ENCODE measurements at regions not wholly inside any gene's neighbourhood (a gene's known extent, or its start where the extent isn't known, plus 50 kb on each side); places are given as distances from the start of the nearest gene placed in this dataset.

DNA sequence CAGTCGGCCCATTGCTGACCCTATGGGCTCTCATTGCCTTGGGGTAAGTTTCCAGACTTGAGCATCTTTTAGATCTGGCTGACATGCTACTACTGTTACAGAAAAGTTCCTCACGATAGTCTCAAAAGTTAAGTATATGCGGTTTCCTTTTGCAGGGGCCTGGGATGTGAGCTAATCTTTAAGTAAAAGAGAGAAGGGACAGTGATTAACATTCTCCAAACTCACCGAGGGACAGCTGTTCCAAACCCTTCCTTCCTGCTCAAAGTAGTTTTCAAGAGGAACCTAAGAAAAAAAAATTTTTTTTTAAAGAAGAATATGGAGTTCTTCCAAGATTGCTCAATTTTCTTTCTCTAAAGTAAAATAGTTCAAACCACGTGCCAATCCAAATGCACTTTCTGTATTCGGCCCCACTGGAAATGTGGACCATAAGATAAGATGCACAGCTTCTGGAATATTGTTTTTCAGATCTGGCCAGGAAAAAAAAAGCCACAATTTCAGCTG lies 168.0 kb upstream of the SPRY4 start:
- Histone ChIP-seq H3F3A (ENCODE audit: insufficient read depth, low read depth) (no peaks in the 10 kb centered on the region), H3K27me3 (ENCODE audit: insufficient read depth, low read depth) (no peaks in the 10 kb centered on the region), H3K27ac (no peak overlapping the region), H3K79me2 (ENCODE audit: low read depth) (no peaks in the 10 kb centered on the region), H3K9me2 (ENCODE audit: insufficient read depth) (no peaks in the 10 kb centered on the region), H3K9me3 (ENCODE audit: insufficient read depth, low read depth) (no peaks in the 10 kb centered on the region), H3K4me2 (no peak overlapping the region), H3K36me3 (ENCODE audit: low read depth) (no peaks in the 10 kb centered on the region), H3K4me3 (no peak overlapping the region), H2AFZ (no peak overlapping the region), H3K4me1 (replicated peaks; ENCODE audit: insufficient read depth) (no peaks in the 10 kb centered on the region), H4K20me1 (ENCODE audit: insufficient read depth) (no peaks in the 10 kb centered on the region)
- no peak for TF ChIP-seq EZH2 (IDR thresholded peaks at IDR 0.05; ENCODE audit: low read depth)
- TF ChIP-seq, protein P1, sequence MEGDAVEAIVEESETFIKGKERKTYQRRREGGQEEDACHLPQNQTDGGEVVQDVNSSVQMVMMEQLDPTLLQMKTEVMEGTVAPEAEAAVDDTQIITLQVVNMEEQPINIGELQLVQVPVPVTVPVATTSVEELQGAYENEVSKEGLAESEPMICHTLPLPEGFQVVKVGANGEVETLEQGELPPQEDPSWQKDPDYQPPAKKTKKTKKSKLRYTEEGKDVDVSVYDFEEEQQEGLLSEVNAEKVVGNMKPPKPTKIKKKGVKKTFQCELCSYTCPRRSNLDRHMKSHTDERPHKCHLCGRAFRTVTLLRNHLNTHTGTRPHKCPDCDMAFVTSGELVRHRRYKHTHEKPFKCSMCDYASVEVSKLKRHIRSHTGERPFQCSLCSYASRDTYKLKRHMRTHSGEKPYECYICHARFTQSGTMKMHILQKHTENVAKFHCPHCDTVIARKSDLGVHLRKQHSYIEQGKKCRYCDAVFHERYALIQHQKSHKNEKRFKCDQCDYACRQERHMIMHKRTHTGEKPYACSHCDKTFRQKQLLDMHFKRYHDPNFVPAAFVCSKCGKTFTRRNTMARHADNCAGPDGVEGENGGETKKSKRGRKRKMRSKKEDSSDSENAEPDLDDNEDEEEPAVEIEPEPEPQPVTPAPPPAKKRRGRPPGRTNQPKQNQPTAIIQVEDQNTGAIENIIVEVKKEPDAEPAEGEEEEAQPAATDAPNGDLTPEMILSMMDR (conservative IDR thresholded peaks at IDR 0.05) = no peak
- ChIA-PET POLR2A (ENCODE audit: unreplicated experiment) (no interaction called here), CTCF (no interaction called here)
- DNase-seq = no peak
- intact Hi-C loops (cut with micrococcal nuclease; ENCODE audit: unreplicated experiment) = no loop called here
- BruUV-seq (replicated peaks) = no TSS peak

DNA sequence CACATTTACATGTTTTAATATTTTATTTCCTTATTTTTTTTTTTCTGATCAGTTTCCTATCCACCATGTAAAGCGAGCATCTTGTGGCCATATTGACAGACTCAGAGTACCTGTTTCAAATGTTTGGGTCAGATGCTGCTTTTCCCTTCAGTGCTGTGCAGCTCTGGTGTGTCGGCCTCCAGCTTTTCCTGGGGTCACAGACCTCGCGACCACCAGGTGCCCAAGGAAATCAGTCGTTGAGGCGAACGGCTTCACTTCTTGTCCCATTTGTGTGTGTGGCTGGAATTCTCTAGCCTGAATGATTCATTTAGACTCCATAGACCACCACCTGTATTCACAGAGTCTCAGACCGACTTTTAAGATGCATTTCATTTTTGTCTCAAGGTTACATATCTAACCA lies 166.9 kb upstream of the SPRY4 start:
- intact Hi-C loops (cut with micrococcal nuclease; ENCODE audit: unreplicated experiment) = no loop called here
- Histone ChIP-seq H3K27ac (no peak overlapping the region), H3K4me2 (no peak overlapping the region), H3F3A (ENCODE audit: insufficient read depth, low read depth) (0 out of 2 replicates have a peak, but pooled peaks cover 2% of the 10 kb centered on the region), H3K4me1 (replicated peaks; ENCODE audit: insufficient read depth) (peaks cover 2% of the 10 kb centered on the region), H3K9me3 (ENCODE audit: insufficient read depth, low read depth) (no peaks in the 10 kb centered on the region), H3K79me2 (ENCODE audit: low read depth) (no peaks in the 10 kb centered on the region), H3K9me2 (ENCODE audit: insufficient read depth) (no peaks in the 10 kb centered on the region), H3K27me3 (ENCODE audit: insufficient read depth, low read depth) (no peaks in the 10 kb centered on the region), H2AFZ (no peak overlapping the region), H3K36me3 (ENCODE audit: low read depth) (no peaks in the 10 kb centered on the region), H4K20me1 (ENCODE audit: insufficient read depth) (no peaks in the 10 kb centered on the region), H3K4me3 (no peak overlapping the region)
- DNase-seq = no peak
- BruUV-seq (replicated peaks) = no TSS peak
- ChIA-PET POLR2A (ENCODE audit: unreplicated experiment) (no interaction called here), CTCF (interaction anchor here (0.6 kb wide), 1 partner anchor 339 kb away, joined by 3 read pairs; no protein-coding TSS in a partner anchor)
- TF ChIP-seq EZH2 (IDR thresholded peaks at IDR 0.05; ENCODE audit: low read depth) = no peak
- TF ChIP-seq, protein P1 (conservative IDR thresholded peaks at IDR 0.05) = no peak

DNA sequence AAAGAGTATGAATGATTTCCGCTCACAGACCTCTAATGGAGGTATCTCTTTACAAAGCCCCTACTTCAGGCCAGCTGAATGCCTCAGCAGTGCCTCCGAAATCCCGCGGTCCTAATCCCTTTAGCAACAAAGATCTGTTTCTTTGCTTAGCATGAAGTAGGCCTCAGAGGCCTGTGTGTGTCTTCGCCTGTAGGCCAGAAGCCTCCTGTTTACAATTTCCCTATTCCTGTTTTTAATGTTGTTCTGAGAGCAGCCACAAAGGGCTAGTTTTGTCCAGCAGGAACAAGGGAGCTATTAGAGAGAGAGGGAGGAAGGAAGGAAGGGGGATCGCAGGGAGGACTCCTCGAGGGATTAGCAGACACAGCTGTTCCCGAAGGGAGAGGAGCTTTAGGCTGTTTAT lies 166.4 kb upstream of the SPRY4 start:
- peaks cover 6% of the 10 kb centered on the region for H3K4me1 ChIP-seq (replicated peaks; ENCODE audit: insufficient read depth)
- no peak overlapping the region for H3K4me3 ChIP-seq
- no TSS peak for BruUV-seq (replicated peaks)
- TF ChIP-seq EZH2 (IDR thresholded peaks at IDR 0.05; ENCODE audit: low read depth) = no peak
- TF ChIP-seq, protein P1 (conservative IDR thresholded peaks at IDR 0.05) = no peak
- no peaks in the 10 kb centered on the region for H3K79me2 ChIP-seq (ENCODE audit: low read depth)
- H3F3A ChIP-seq (ENCODE audit: insufficient read depth, low read depth) = 0 out of 2 replicates have a peak, but pooled peaks cover 5% of the 10 kb centered on the region
- no peak for DNase-seq
- H3K9me3 ChIP-seq (ENCODE audit: insufficient read depth, low read depth) = peaks cover under 1% of the 10 kb centered on the region; the same call in 1 of the 2 replicates
- no peaks in the 10 kb centered on the region for H3K27me3 ChIP-seq (ENCODE audit: insufficient read depth, low read depth)
- intact Hi-C loops (cut with micrococcal nuclease; ENCODE audit: unreplicated experiment) = no loop called here
- H2AFZ ChIP-seq = no peak overlapping the region
- H3K9me2 ChIP-seq (ENCODE audit: insufficient read depth) = no peaks in the 10 kb centered on the region
- H3K27ac ChIP-seq = no peak overlapping the region
- ChIA-PET POLR2A (ENCODE audit: unreplicated experiment) (no interaction called here), CTCF (interaction anchor here (0.6 kb wide), 1 partner anchor 339 kb away, joined by 3 read pairs; no protein-coding TSS in a partner anchor)
- H3K36me3 ChIP-seq (ENCODE audit: low read depth) = no peaks in the 10 kb centered on the region
- H3K4me2 ChIP-seq = no peak overlapping the region
- no peaks in the 10 kb centered on the region for H4K20me1 ChIP-seq (ENCODE audit: insufficient read depth)

Data from PC-9 (cell line).